K562 (cell line): ENCODE measurements at regions not wholly inside any gene's neighbourhood (a gene's known extent, or its start where the extent isn't known, plus 50 kb on each side); places are given as distances from the start of the nearest gene placed in this dataset.

Source experiments
- ATAC-seq: fragments of 200-7000 bp; cut with Tn5 transposase; 3 replicates; pipeline ENCODE4 v1.9.1; 2020; ENCODE audit warnings: moderate library complexity
- BruUV-seq: library from RNA; stranded (reverse); fragments of 400-500 nt; replicated peaks from 2 replicates; lab custom pipeline; 2021; lab: Mats Ljungman, UMichigan
- CTCF ChIA-PET: fragments of 300-600 bp; formaldehyde crosslinking; extraction: SDS; loops from one replicate; lab custom pipeline; 2021; ENCODE audit warnings: low intra/inter-chr PET ratio; lab: Yijun Ruan, JAX
- POLR2A ChIA-PET: fragments of 300-600, 350-650 bp; sonication (Branson Sonifier 250); formaldehyde crosslinking; extraction: SDS; loops from one replicate; lab custom pipeline; 2021; ENCODE audit warnings: antibody characterized with exemption, inconsistent platforms; lab: Yijun Ruan, JAX
- DNase-seq, 4 experiments: peaks; one replicate each; pipeline versions ENCODE4 v3.0.0 to v3.0.0-alpha.2; 2011 to 2018; ENCODE audit warnings: low spot score in 3 of 4, mixed read lengths in 3 of 4; ENCODE audit errors: extremely low read depth in 1 of 4
- FAIRE-seq: peaks from 2 replicates; lab custom pipeline; 2011; peaks lifted over from hg19 to GRCh38; lab: Jason Lieb, UNC
- H2AFZ ChIP-seq: 2 replicates; pipeline ENCODE4 v1.6.0; 2011; ENCODE audit warnings: low read depth, low read length, control low read depth, inconsistent platforms
- H3K27ac ChIP-seq: fragments of 200-600 bp; 3 replicates; pipeline ENCODE4 v1.8.0; 2011; ENCODE audit warnings: low read depth, mild to moderate bottlenecking, control low read depth, inconsistent platforms, low read length, moderate library complexity, mixed read lengths; ENCODE audit errors: extremely low read depth
- H3K27me3 ChIP-seq, 2 experiments: fragments of 300-600 bp in 1 of 2; 2 replicates in 1 of 2; 3 replicates in 1 of 2; pipeline versions ENCODE4 v1.6.0 to v1.8.0; 2011; ENCODE audit warnings: inconsistent platforms in 2 of 2, low read length in 2 of 2, mild to moderate bottlenecking in 1 of 2, mixed read lengths in 1 of 2, moderate library complexity in 1 of 2; ENCODE audit not compliant: control insufficient read depth in 2 of 2, insufficient read depth in 2 of 2
- H3K36me3 ChIP-seq: fragments of 300-600 bp; 3 replicates; pipeline ENCODE4 v1.8.0; 2011; ENCODE audit warnings: mild to moderate bottlenecking, low read length, inconsistent platforms; ENCODE audit not compliant: control insufficient read depth, insufficient read depth
- H3K4me1 ChIP-seq, 2 experiments: fragments of 200-600 bp in 1 of 2; replicated peaks in 1 of 2; 2 replicates in 1 of 2; 3 replicates in 1 of 2; pipeline versions ENCODE4 v1.5.1 to v1.8.0; 2011; ENCODE audit warnings: inconsistent platforms in 2 of 2, low read length in 2 of 2, mild to moderate bottlenecking in 1 of 2, mixed read lengths in 1 of 2, moderate library complexity in 1 of 2; ENCODE audit not compliant: control insufficient read depth in 2 of 2, insufficient read depth in 2 of 2
- H3K4me2 ChIP-seq: 2 replicates; pipeline ENCODE4 v1.6.1; 2011; ENCODE audit warnings: low read length, control low read depth, inconsistent platforms, mixed read lengths; ENCODE audit not compliant: insufficient read depth
- H3K4me3 ChIP-seq: fragments of 200-600 bp; sonication (generic), shearing (Covaris generic); 2 replicates; pipeline ENCODE4 v1.5.1; 2016; ENCODE audit warnings: control low read depth, inconsistent platforms
- H3K79me2 ChIP-seq: fragments of 200-600 bp; 3 replicates; pipeline ENCODE4 v1.8.0; 2011; ENCODE audit warnings: low read length, inconsistent platforms; ENCODE audit not compliant: control insufficient read depth, insufficient read depth
- H3K9ac ChIP-seq, 2 experiments: 2 replicates each; pipeline versions ENCODE4 v1.6.0 to v1.6.1; 2011; ENCODE audit warnings: low read depth in 2 of 2, low read length in 2 of 2, control low read depth in 1 of 2, inconsistent platforms in 1 of 2, mild to moderate bottlenecking in 1 of 2, mixed read lengths in 1 of 2; ENCODE audit not compliant: insufficient read depth in 1 of 2
- H3K9me1 ChIP-seq: one replicate; pipeline ENCODE4 v1.6.0; 2011; ENCODE audit warnings: inconsistent platforms, mild to moderate bottlenecking, low read length, moderate library complexity; ENCODE audit not compliant: control insufficient read depth, insufficient read depth
- H3K9me3 ChIP-seq: replicated peaks from 2 replicates; pipeline ENCODE4 v1.5.1; 2011; ENCODE audit warnings: low read depth, low read length, inconsistent platforms; ENCODE audit not compliant: control insufficient read depth, insufficient read depth
- H4K20me1 ChIP-seq: replicated peaks from 2 replicates; pipeline ENCODE4 v1.6.1; 2011; ENCODE audit warnings: low read length, inconsistent platforms, mixed read lengths; ENCODE audit not compliant: control insufficient read depth, insufficient read depth
- CHCHD3 ChIP-seq: fragments of 250-450 bp; sonication (Bioruptor Pico); IDR thresholded peaks from 2 replicates; pipeline ENCODE4 v2.1.2; 2022; ENCODE audit warnings: mild to moderate bottlenecking
- CXXC5 ChIP-seq: fragments of 250-450 bp; sonication (Bioruptor Pico); IDR thresholded peaks from 2 replicates; pipeline ENCODE4 v1.8.0; 2022; ENCODE audit warnings: inconsistent platforms, mild to moderate bottlenecking, moderate library complexity
- PPARD ChIP-seq: fragments of 250-450 bp; sonication (Bioruptor Pico); IDR thresholded peaks from 2 replicates; pipeline ENCODE4 v1.8.0; 2022; ENCODE audit warnings: inconsistent platforms, mild to moderate bottlenecking, moderate library complexity
- WGBS: fragments of 100-300 bp; shearing (Covaris generic); methylation state at CpG from one replicate; pipeline ENCODE4 v1.1.6; 2016; ENCODE audit warnings: low coverage, mixed read lengths; ENCODE audit not compliant: insufficient coverage; ENCODE audit errors: missing lambda C conversion rate; 5-methylcytosine and 5-hydroxymethylcytosine counted together
- in situ Hi-C: fragments of 300-500 bp; cut with MboI; formaldehyde crosslinking; loops from 4 replicates; pipeline ENCODE4 v1.15.0; 2018; ENCODE audit warnings: inconsistent platforms, mixed read lengths
- intact Hi-C: fragments of 100-400 bp; cut with micrococcal nuclease; formaldehyde crosslinking; loops from 2 replicates; pipeline ENCODE4 v1.14.2; 2022
- TF ChIP-seq, protein P1 (sequence below): fragments of 450-650 bp; formaldehyde crosslinking; IDR thresholded peaks from 2 replicates; pipeline ENCODE4 v1.4.0; 2020; ENCODE audit warnings: mild to moderate bottlenecking, mixed read lengths

DNA sequence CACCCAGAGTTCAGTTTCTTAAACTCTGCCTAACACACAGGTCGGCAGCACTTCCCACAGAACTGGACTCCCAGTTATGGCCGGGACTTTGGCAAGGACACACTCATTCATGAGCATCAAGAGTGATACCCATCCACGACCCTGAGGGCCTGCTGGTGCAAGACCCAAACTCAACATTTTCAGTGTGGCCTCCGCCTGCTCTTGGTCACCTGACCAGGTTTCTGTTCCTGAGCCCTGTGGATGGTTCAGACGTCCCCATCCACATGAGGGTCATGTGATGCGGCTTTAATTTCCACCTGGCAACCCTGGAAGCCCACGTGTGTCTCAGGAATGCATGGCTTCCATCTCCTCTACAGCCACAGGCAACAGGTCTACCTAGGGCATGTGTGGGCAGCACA, 245.3 kb downstream of the DLL1 start:
- Histone ChIP-seq H3K4me2 (no peak overlapping the region), H2AFZ (no peak overlapping the region), H3K9ac (no peak overlapping the region), H4K20me1 (no peaks in the 10 kb centered on the region), H3K79me2 (no peaks in the 10 kb centered on the region), H3K36me3 (no peaks in the 10 kb centered on the region), H3K4me3 (no peak overlapping the region), H3K27me3 (peaks cover 13 to 84% of the 10 kb centered on the region in 2 experiments), H3K9me3 (no peaks in the 10 kb centered on the region)
- WGBS, result 1% methylated on average over 7 of the region's 7 CpGs
- intact Hi-C loops, result no loop called here
- in situ Hi-C loops, result no loop called here
- ATAC-seq (no peak), DNase-seq (no peak)
- TF ChIP-seq, protein P1, sequence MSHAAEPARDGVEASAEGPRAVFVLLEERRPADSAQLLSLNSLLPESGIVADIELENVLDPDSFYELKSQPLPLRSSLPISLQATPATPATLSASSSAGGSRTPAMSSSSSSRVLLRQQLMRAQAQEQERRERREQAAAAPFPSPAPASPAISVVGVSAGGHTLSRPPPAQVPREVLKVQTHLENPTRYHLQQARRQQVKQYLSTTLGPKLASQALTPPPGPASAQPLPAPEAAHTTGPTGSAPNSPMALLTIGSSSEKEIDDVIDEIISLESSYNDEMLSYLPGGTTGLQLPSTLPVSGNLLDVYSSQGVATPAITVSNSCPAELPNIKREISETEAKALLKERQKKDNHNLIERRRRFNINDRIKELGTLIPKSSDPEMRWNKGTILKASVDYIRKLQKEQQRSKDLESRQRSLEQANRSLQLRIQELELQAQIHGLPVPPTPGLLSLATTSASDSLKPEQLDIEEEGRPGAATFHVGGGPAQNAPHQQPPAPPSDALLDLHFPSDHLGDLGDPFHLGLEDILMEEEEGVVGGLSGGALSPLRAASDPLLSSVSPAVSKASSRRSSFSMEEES, result 0 out of 2 replicates have a peak, but pooled peaks have one; percentile 1
- no peak for TF ChIP-seq CXXC5 (CRISPR knock-in tag)
- TF ChIP-seq PPARD (CRISPR knock-in tag), result no peak
- no peak for TF ChIP-seq CHCHD3
- TF ChIP-seq, all 486 proteins: peak for 1
- no peaks in the 10 kb centered on the region for H3K4me1 ChIP-seq
- ChIA-PET CTCF (no interaction called here), POLR2A (no interaction called here)
- H3K9me1 ChIP-seq, result no peaks in the 10 kb centered on the region
- H3K27ac ChIP-seq, result no peak overlapping the region
- no peak for FAIRE-seq
- BruUV-seq, result no TSS peak
